Transverse colon (tissue), 4 donors: ENCODE measurements at regions not wholly inside any gene's neighbourhood (a gene's known extent, or its start where the extent isn't known, plus 50 kb on each side); places are given as distances from the start of the nearest gene placed in this dataset.
"Not testable (repeated sequence)": the region's sequence is repeated elsewhere in the genome, so short reads cannot be mapped to it uniquely, and the experiment has no call there.

Experiments
- DNase-seq: peaks from one replicate; pipeline ENCODE4 v3.0.0-alpha.2; 2019
- H3K27ac ChIP-seq, 4 donors: fragments of 200-600 bp; sonication (generic); 2 replicates each; pipeline ENCODE4 v1.5.1; 2016 to 2018; ENCODE audit warnings: inconsistent platforms in 4 of 4
- H3K27me3 ChIP-seq: fragments of 200-600 bp; sonication (generic); 2 replicates; pipeline ENCODE4 v1.5.1; 2017; ENCODE audit warnings: inconsistent platforms
- H3K36me3 ChIP-seq, 4 donors: fragments of 200-600 bp; sonication (generic); 2 replicates each; pipeline ENCODE4 v1.5.1; 2017 to 2019; ENCODE audit warnings: inconsistent platforms in 4 of 4
- H3K4me1 ChIP-seq, 4 donors: fragments of 200-600 bp; sonication (generic); 2 replicates each; pipeline ENCODE4 v1.5.1; 2017 to 2020; ENCODE audit warnings: inconsistent platforms in 4 of 4
- H3K4me3 ChIP-seq, 4 donors: fragments of 200-600 bp; sonication (generic); 1 replicate in 1 of 4; 2 replicates in 3 of 4; pipeline versions ENCODE4 v1.5.1 to v1.6.1; 2017 to 2019; ENCODE audit warnings: inconsistent platforms in 4 of 4
- H3K9me3 ChIP-seq, 2 donors: fragments of 200-600 bp; sonication (generic); 2 replicates each; pipeline ENCODE4 v1.5.1; 2017 to 2019; ENCODE audit warnings: inconsistent platforms in 2 of 2
- CTCF ChIP-seq, 5 experiments: fragments of 200-600 bp in 3 of 5; fragments of 450-650 bp in 2 of 5; sonication (generic) in 3 of 5; IDR thresholded peaks; 1 replicate in 2 of 5; 2 replicates in 3 of 5; pipeline ENCODE4 v1.5.1; 2016 to 2017; ENCODE audit warnings: antibody characterized with exemption in 5 of 5, inconsistent platforms in 3 of 5, mild to moderate bottlenecking in 2 of 5, moderate library complexity in 1 of 5
- EP300 ChIP-seq: sonication (generic); formaldehyde crosslinking; IDR thresholded peaks from one replicate; pipeline ENCODE4 v1.6.1; 2017; ENCODE audit warnings: antibody characterized with exemption, low read depth
- POLR2A ChIP-seq: fragments of 450-650 bp; IDR thresholded peaks from one replicate; pipeline ENCODE4 v1.6.1; 2016; ENCODE audit warnings: antibody characterized with exemption, mild to moderate bottlenecking, moderate library complexity
- POLR2AphosphoS5 ChIP-seq, 3 donors: sonication (generic); formaldehyde crosslinking; IDR thresholded peaks; one replicate each; pipeline ENCODE4 v1.6.1; 2016; ENCODE audit warnings: antibody characterized with exemption in 3 of 3
- WGBS, 2 donors: methylation state at CpG; one replicate each; pipeline ENCODE4 v1.1.5; 2018; ENCODE audit warnings: low coverage in 1 of 2; 5-methylcytosine and 5-hydroxymethylcytosine counted together
- in situ Hi-C, 4 donors: fragments of 200-750 bp; cut with MboI; loops; one replicate each; pipeline versions ENCODE4 v1.15.0 to v1.15.1; 2017; ENCODE audit warnings: low sequenced_read_pairs in 3 of 4, low pct_ligation_motif_present in 1 of 4, low pct_unique_long_range_greater_than_20kb in 1 of 4
- intact Hi-C: fragments of 100-400 bp; cut with DNase I; formaldehyde crosslinking; loops from one replicate; pipeline ENCODE4 v1.15.1; 2023; ENCODE audit warnings: low total_unique reads

GRCh38 chr11:33948494-33948893 is 56.6 kb upstream of the LMO2 start:
- H3K9me3 ChIP-seq: no peaks in the 10 kb centered on the region
- 53 to 71% methylated on average over 2 of the region's 2 CpGs for WGBS, 2 donors
- in situ Hi-C loops (no loop called here), intact Hi-C loops (no loop called here)
- H3K27ac ChIP-seq: no peak overlapping the region
- no peaks in the 10 kb centered on the region for H3K36me3 ChIP-seq
- no peak overlapping the region for H3K4me3 ChIP-seq
- H3K4me1 ChIP-seq: no peaks in the 10 kb centered on the region
- no peak for DNase-seq
- no peaks in the 10 kb centered on the region for H3K27me3 ChIP-seq
- TF ChIP-seq CTCF (IDR thresholded peaks at IDR 0.05) (no peak), EP300 (no peak)

GRCh38 chr11:33947918-33948317 is 56.0 kb upstream of the LMO2 start:
- H3K27ac ChIP-seq, DNase-seq, H3K9me3 ChIP-seq, H3K27me3 ChIP-seq, intact Hi-C loops, in situ Hi-C loops, H3K4me3 ChIP-seq, H3K4me1 ChIP-seq, H3K36me3 ChIP-seq: not testable (repeated sequence)
- WGBS, 2 donors: 96% methylated on average over 5 of the region's 5 CpGs; no CpG with 5 or more reads in 1 of the 2 donors

GRCh38 chr11:33946930-33947329 is 55.1 kb upstream of the LMO2 start:
- TF ChIP-seq POLR2A: no peak
- TF ChIP-seq EP300: no peak
- TF ChIP-seq POLR2AphosphoS5 (IDR thresholded peaks at IDR 0.05): no peak
- no peak for TF ChIP-seq CTCF (IDR thresholded peaks at IDR 0.05)
- in situ Hi-C loops (no loop called here), intact Hi-C loops (no loop called here)

GRCh38 chr11:33945481-33946268 is 53.8 kb upstream of the LMO2 start:
- in situ Hi-C loops: no loop called here
- peaks cover 0 to 5% (median 0%) of the 10 kb centered on the region in 4 donors for H3K4me1 ChIP-seq
- H3K27me3 ChIP-seq: no peaks in the 10 kb centered on the region
- no peak overlapping the region for H3K4me3 ChIP-seq
- intact Hi-C loops: no loop called here
- no peak for DNase-seq
- H3K36me3 ChIP-seq: no peaks in the 10 kb centered on the region
- WGBS, 2 donors: 75 to 78% methylated on average over 2 to 4 of the region's 4 CpGs
- H3K9me3 ChIP-seq: no peaks in the 10 kb centered on the region
- no peak for TF ChIP-seq POLR2A
- no peak for TF ChIP-seq EP300
- no peak for TF ChIP-seq POLR2AphosphoS5 (IDR thresholded peaks at IDR 0.05)
- TF ChIP-seq CTCF (IDR thresholded peaks at IDR 0.05): no peak
- H3K27ac ChIP-seq: no peak overlapping the region

More at GRCh38 chr11:33946930-33947329, 55.1 kb upstream of the LMO2 start:
- no peaks in the 10 kb centered on the region for H3K36me3 ChIP-seq
- no peaks in the 10 kb centered on the region for H3K27me3 ChIP-seq
- H3K27ac ChIP-seq: no peak overlapping the region
- 73 to 75% methylated on average over 4 of the region's 4 CpGs for WGBS, 2 donors
- H3K9me3 ChIP-seq: no peaks in the 10 kb centered on the region
- H3K4me3 ChIP-seq: no peak overlapping the region
- no peak for DNase-seq
- peaks cover 0 to 5% (median 0%) of the 10 kb centered on the region in 4 donors for H3K4me1 ChIP-seq
